Stimulated activated CD8-positive, alpha-beta memory T cell treated with anti-CD3 and anti-CD28 coated beads, Interleukin-4, amount 100 ng/mL, for 4 hours (primary cell): ENCODE measurements at regions not wholly inside any gene's neighbourhood (a gene's known extent, or its start where the extent isn't known, plus 50 kb on each side); places are given as distances from the start of the nearest gene placed in this dataset.

Experiments used
- DNase-seq, 2 donors: peaks; one replicate each; pipeline ENCODE4 v3.0.0-alpha.2; 2020; ENCODE audit warnings: low read depth in 2 of 2, low spot score in 1 of 2

DNA sequence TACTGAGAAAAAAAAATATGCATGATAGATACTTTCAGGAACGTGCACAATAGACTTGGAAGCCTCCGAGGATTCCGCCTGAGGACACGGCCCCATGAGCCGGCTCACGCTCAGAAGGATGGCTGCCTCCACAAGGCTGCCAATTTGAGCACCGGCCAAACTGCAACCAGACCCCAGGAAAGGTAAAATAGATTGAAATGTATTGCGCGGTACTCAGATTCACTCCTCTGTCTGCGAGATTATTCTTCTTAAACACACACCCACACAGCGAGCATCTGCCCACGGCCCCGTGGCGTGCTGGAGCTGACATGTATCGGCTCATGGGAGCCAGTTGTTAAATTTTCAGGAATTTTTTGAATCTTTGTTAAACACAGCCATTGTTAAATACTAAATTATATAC lies 653.2 kb upstream of the MKI67 start:
- DNase-seq: no peak

GRCh38 chr10:128780156-128780761 lies 654.0 kb upstream of the MKI67 start:
- DNase-seq: no peak

GRCh38 chr10:128781637-128782036 lies 655.4 kb upstream of the MKI67 start:
- DNase-seq: no peak

GRCh38 chr10:128784444-128784843 lies 658.2 kb upstream of the MKI67 start:
- no peak for DNase-seq

GRCh38 chr10:128792426-128793140 lies 666.4 kb upstream of the MKI67 start:
- no peak for DNase-seq

DNA sequence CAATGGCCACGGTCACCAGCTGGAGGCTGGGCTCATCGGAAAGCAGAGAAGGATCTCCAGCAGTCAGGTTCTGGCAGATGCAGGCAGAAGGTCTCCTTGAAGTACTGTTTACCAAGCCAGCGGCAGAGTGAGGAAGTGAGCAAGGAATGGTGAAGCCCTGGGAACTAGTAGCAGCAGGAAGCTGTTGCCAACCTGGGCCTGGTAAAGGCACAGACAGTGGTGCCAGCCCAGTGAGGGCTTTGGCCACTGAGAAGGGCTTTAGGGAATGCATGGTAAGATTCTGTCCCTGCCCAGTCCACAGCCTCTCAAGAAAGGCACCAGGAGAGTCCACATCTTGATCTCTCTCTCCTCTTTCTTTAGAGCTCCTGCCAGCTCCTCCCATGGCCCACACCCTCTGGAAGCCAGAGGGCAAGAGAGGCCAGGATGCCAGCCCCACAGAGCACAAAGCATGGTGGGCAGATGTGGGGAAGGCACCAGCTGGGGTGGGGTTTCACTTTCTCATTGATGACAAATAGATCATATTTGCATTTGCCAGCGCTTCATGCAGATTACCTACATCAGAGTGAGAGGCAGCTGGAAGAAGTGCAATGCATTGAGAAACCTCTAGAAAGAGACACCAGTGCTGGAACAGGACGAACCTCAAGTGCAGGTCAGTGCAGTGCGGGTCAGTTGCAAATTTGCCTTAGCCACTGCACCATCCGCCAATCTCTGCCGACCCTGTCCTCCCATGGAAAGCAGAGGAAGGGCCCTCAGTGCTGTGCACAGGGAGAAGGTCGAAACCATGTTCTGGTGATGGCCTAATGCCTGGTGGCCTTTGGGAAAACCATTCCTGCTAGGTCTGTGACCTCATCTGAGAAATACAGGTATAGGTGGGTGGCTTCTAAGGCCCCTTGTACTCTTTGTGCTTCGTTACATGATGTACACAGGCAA lies 667.8 kb upstream of the MKI67 start:
- no peak for DNase-seq

- no peak for DNase-seq
Measured at GRCh38 chr10:128796396-128796912, 670.2 kb upstream of the MKI67 start.

DNA sequence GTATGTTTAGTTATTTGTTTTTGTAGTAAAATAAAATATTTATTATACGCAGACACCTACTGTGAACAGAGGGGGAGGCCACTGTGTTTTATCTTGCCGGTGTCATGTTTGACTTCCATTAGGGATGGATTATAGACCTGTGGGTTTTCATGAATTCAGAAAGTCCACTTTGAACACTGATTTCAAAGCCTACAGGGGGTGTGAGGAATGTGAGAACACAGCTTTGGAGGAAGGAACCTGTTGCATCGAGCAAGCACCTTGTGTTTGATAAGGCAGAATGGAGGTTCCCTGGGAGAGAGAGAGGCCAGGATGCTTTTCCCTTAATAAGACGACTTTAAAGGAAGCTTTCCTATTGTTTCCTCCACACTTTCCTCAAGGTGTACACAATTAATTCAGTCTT lies 665.0 kb upstream of the MGMT start:
- no peak for DNase-seq

GRCh38 chr10:128803790-128804189 lies 663.3 kb upstream of the MGMT start:
- no peak for DNase-seq

GRCh38 chr10:128804411-128804810 lies 662.6 kb upstream of the MGMT start:
- no peak for DNase-seq

DNA sequence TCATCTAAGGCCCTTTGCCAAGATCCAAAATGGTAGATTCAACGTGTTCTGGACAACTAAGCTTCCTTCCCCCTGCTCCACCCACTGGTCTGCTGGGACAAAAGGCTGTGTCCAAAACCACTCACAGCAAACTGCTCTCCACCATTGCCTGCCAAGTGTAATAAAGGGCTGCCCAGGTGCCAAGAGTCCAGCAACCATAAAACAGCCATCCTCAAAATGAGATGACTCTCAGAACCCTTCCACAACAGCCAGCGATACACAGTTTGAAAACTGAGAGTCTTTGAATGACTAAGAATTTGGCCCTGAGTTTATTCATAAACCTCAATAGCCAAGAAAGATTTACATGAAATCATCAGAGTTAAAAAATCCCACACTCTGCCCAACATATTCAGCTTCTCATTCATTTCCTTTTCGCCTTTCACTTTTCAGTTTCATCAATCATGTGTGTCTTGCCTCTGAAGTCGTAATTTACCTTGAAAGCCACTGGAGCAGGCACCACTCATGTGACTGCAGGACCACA lies 658.1 kb upstream of the MGMT start:
- DNase-seq: no peak

- no peak for DNase-seq
Measured at GRCh38 chr10:128811511-128811910, 655.5 kb upstream of the MGMT start.

DNA sequence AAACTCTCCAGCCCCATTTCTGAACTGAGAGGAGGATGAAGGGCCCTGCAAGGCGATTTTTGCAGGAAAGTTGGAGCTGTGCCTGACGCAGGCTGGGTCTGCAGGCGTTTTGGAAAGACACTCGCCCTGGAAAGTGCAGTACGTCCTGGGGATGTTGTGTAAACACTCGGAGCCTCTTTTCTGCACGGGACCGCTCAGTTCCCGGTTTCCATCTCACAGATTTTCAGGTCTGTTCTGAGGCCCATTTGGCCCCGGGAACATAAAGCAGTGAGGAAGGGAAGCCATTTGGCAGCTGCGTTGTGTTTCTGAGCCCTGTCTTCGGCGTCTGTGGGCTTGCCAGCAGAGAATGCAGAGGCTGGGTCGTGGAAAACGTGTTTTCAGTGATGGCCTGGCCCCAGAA lies 655.0 kb upstream of the MGMT start:
- no peak for DNase-seq

DNA sequence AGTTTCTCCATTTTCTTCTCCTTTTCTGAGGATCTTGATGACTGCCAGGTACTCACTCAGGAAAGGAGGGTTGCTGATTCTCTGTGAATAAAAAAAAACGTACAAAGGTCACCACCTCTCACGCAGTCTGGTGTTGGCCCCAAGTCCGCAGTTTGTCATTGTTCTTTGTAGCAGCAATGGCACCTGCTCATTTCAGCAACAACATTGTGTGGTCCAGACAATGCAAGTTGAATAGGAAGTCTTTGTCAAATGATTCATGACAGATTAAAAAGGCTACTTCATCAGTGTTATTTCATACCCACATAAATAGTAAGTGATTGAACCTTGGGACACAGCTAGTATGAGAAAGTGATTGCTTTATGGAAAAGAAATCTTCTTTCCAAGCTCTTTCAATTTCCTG lies 653.5 kb upstream of the MGMT start:
- DNase-seq: no peak

GRCh38 chr10:128814024-128814423 lies 653.0 kb upstream of the MGMT start:
- DNase-seq: no peak

- DNase-seq: no peak
Measured at GRCh38 chr10:128814782-128815181, 652.3 kb upstream of the MGMT start.

DNA sequence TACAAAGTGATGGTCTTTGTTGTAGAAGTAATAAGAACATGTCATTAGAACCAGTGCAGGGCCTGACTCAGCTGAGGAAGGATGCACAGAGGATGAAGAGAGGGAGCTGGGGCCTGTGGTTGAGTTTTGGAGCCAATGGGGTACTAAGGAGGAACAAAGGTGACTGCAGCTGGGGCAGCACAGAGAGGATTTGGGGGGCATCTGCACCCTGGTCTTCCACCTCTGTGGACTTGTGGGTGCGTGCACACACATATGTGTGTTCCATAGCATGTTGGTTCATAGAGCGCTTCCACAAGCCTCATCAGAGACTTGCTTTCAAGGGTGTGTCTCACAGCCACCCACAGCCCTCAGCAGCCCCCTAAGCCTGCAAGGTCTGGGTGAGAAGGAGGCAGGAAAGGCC lies 650.3 kb upstream of the MGMT start:
- DNase-seq: no peak

GRCh38 chr10:128817636-128818035 lies 649.4 kb upstream of the MGMT start:
- no peak for DNase-seq

DNA sequence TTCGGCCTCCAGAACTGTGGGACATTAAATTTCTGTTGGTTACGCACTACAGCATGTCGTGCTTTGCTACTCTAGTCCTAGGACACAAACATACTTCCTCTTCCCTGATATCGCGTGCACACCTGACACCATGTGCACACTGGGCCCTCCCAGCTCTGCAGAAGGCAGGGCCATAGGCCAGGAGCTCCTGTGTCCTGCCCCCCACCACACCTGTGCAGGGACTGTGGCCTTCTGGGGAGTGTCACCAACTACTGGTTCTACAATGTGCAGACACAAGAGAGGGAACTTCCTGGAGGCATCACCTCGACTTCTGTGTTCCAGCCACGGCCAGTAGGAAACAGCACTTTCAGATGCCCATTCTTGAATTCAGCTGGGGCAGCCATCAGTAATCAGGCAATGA lies 646.4 kb upstream of the MGMT start:
- DNase-seq: no peak

GRCh38 chr10:128823201-128823600 lies 643.8 kb upstream of the MGMT start:
- no peak for DNase-seq

- DNase-seq: no peak
Measured at GRCh38 chr10:128825626-128826025, 641.4 kb upstream of the MGMT start.

GRCh38 chr10:128833671-128834070 lies 633.4 kb upstream of the MGMT start:
- no peak for DNase-seq
